GM18858 (cell line): ENCODE measurements at regions not wholly inside any gene's neighbourhood (a gene's known extent, or its start where the extent isn't known, plus 50 kb on each side); places are given as distances from the start of the nearest gene placed in this dataset.

ENCODE experiments used
- ATAC-seq: cut with Tn5 transposase; IDR thresholded peaks from one replicate; pipeline ENCODE4 v1.9.1; 2021; ENCODE audit not compliant: unreplicated experiment

GRCh38 chr10:77710759-77711682, 73.4 kb upstream of the KCNMA1 start:
- ATAC-seq: peak; percentile 85

- no peak for ATAC-seq
These were observed 72.5 kb upstream of the KCNMA1 start for GRCh38 chr10:77710081-77710551.

GRCh38 chr10:77707570-77707969, 70.0 kb upstream of the KCNMA1 start:
- no peak for ATAC-seq

GRCh38 chr10:77702166-77702565, 64.6 kb upstream of the KCNMA1 start:
- ATAC-seq: no peak

GRCh38 chr10:77700086-77700485, 62.5 kb upstream of the KCNMA1 start:
- ATAC-seq: no peak

GRCh38 chr10:77699080-77699645, 61.6 kb upstream of the KCNMA1 start:
- ATAC-seq: no peak

GRCh38 chr10:77698267-77698931, 60.8 kb upstream of the KCNMA1 start:
- ATAC-seq: no peak

GRCh38 chr10:77696584-77696983, 59.0 kb upstream of the KCNMA1 start:
- no peak for ATAC-seq

GRCh38 chr10:77695186-77695585, 57.6 kb upstream of the KCNMA1 start:
- no peak for ATAC-seq

GRCh38 chr10:77692782-77693181, 55.2 kb upstream of the KCNMA1 start:
- no peak for ATAC-seq

- ATAC-seq: no peak
These were observed 51.7 kb upstream of the KCNMA1 start for GRCh38 chr10:77689339-77689738.

GRCh38 chr10:77687621-77688020, 50.0 kb upstream of the KCNMA1 start:
- no peak for ATAC-seq
